ENCODE measurements at regions not wholly inside any gene's neighbourhood (a gene's known extent, or its start where the extent isn't known, plus 50 kb on each side); places are given as distances from the start of the nearest gene placed in this dataset.
"Not testable (repeated sequence)": the region's sequence is repeated elsewhere in the genome, so short reads cannot be mapped to it uniquely, and the experiment has no call there.

DNA sequence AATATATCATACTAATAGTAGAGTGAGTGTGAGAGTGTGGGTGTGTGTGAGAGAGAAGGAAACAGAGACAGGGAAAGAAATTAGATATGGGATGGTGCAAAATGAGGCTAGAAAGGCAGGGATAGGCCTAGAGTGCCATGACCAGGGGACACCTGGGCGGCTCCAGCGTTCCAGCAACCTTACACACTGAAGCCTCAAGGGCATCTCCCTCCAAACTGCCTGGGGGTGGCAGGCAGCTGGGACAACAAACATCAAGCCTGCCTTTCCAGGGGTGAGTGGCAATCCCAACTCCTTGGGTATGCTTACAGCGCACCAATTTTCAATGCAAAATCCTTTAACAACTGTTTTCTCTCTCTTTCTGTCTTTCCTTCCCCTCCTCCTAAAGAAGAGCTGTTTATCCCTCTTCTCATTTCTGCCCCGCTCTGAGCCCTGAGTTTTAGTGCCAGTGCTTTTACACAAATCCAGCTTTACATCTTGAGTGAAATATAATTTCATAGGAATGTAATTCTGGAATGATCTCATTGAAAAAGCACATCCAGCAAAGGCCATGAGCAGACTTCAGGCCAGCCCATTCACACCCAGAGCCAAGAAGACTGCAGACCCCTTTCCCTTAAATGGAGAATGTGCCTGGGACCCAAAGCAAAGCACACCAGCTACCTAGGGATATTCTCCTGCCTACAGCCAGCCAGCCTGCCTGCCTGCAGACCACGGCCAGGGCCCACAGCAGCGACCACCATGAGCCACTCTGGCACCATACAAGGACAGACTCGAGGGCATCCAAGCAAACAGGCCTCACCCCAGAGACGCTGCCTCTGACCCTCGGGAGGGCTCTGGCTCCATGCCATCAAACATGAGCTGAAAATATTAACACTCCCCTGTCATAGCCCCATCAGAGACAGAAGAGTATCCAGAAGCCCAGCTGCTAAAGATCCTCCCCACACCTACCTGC lies 90.3 kb downstream of the RPL27A start:
- no peak for DNase-seq (ENCODE audit: low spot score)
- H3K27ac ChIP-seq, result peak overlapping the region in 1 of 2 donors; percentile 52
- H3K4me3 ChIP-seq, result no peak overlapping the region
- TF ChIP-seq, protein P1, sequence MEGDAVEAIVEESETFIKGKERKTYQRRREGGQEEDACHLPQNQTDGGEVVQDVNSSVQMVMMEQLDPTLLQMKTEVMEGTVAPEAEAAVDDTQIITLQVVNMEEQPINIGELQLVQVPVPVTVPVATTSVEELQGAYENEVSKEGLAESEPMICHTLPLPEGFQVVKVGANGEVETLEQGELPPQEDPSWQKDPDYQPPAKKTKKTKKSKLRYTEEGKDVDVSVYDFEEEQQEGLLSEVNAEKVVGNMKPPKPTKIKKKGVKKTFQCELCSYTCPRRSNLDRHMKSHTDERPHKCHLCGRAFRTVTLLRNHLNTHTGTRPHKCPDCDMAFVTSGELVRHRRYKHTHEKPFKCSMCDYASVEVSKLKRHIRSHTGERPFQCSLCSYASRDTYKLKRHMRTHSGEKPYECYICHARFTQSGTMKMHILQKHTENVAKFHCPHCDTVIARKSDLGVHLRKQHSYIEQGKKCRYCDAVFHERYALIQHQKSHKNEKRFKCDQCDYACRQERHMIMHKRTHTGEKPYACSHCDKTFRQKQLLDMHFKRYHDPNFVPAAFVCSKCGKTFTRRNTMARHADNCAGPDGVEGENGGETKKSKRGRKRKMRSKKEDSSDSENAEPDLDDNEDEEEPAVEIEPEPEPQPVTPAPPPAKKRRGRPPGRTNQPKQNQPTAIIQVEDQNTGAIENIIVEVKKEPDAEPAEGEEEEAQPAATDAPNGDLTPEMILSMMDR (IDR thresholded peaks at IDR 0.05), result no peak

DNA sequence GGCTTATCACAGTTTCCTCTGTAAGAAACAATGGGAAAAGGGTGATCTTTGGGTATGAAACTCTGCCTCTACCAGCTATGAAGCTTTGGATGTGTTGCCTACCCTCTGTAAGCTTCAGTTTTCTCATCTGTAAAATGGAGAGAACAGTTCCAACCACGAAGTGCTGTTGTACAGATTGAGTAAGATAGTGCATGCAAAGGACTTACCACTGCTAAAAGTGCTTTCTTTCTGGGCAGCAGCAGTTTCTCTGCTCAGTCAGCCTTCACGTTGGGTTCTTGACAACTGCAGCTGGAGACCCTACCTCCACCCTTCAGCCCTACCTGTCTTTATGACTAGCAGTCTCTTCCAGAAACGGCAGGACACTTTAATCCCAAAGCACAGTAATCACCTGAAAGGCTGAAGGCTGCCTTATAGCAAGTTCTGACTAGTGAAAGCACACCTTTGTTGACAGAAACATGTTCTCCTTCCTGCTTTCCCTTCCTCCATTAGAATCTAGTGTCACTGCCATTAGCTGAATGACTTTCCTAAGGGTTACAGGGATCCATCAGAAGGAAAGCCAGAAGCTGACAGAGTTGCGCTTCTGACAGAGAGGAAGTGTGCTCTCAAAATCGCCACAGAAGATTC lies 91.4 kb downstream of the RPL27A start:
- Histone ChIP-seq H3K27ac (peak overlapping the region in 1 of 2 donors; percentile 42), H3K4me3 (no peak overlapping the region)
- no peak for DNase-seq (ENCODE audit: low spot score)
- TF ChIP-seq, protein P1 (IDR thresholded peaks at IDR 0.05), result no peak

DNA sequence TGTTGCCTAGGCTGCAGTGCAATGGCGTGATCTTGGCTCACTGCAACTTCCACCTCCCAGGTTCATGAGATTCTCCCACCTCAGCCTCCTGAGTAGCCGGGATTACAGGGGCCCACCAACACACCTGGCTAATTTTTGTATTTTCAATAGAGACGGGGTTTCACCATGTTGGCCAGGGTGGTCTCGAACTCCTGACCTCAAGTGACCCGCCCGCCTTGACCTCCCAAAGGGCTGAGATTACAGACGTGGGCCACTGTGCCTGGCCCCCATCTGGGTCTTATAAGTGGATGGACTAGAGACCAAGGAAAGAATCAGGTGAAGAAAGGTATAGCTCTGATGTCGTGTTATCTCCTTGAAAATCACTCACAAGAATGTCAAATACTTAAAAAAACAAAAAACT lies 92.3 kb downstream of the RPL27A start:
- not testable (repeated sequence) for H3K27ac ChIP-seq; H3K4me3 ChIP-seq; DNase-seq (ENCODE audit: low spot score)

DNA sequence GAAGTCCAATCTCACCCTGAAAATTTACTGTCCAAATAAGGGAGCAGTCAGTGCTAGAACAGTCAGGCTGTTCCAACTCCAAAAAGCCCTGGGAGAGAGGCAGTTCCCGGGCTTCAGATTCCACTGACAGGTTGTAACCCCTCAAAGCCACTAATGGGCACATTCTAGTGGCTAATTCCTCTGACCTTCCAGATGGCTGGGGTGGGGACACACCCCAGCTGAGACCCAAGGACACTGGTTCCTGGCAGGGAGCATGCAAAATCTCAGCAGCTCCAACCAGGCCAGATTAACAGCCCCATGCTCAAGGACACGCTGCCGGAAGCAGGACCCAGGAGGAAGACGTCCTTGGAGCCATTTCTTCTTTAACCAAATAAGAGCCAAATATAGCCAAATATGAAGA lies 92.7 kb downstream of the RPL27A start:
- no peak for DNase-seq (ENCODE audit: low spot score)

DNA sequence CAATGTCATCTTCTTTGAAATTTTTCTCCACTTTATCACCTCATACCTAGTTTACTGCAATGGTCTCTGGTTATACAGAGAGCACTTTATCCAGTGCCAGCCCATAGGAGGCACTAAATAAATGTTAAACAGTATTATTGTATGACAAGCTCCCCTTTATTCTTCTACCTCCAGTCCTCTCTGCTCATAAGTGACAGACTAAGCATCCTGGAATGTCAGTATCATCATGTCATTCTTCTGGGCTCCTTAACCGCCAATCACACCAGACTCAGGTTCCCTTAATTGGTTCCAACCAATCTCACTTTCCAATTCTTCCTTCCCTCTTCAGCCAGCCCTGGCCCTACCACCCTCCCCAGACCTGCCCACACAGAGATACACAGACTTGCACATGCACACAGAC lies 93.1 kb downstream of the RPL27A start:
- no peak for DNase-seq (ENCODE audit: low spot score)
- H3K27ac ChIP-seq, result peak overlapping the region in 1 of 2 donors; percentile 47
- TF ChIP-seq, protein P1 (IDR thresholded peaks at IDR 0.05), result no peak
- H3K4me3 ChIP-seq, result no peak overlapping the region

More for the DNA sequence above, 92.7 kb downstream of the RPL27A start:
- Histone ChIP-seq H3K27ac (peak overlapping the region in 1 of 2 donors; percentile 47), H3K4me3 (no peak overlapping the region)
- TF ChIP-seq, protein P1 (IDR thresholded peaks at IDR 0.05), result no peak

DNA sequence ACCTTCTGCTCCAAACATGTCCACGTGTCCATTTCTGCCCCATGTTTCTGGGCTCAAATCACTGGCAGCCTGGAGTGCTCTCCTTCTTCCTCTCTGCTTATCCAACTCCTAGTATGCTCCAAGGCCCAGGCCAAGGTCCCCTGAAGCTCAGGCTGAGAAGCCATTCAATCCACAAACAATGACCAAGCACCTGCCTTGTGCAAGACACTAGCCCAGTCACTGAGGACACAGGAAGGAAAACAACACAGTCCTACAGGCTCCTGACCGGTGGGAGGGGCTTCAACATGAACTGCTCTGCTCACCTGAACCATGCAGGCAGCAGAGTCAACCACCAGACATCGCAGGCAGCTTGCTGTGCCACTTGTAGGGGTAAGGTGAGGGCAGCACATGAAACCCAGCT lies 93.6 kb downstream of the RPL27A start:
- no peak overlapping the region for H3K4me3 ChIP-seq
- TF ChIP-seq, protein P1 (IDR thresholded peaks at IDR 0.05), result no peak
- H3K27ac ChIP-seq, result peak overlapping the region in 1 of 2 donors; percentile 47
- DNase-seq (ENCODE audit: low spot score), result no peak

DNA sequence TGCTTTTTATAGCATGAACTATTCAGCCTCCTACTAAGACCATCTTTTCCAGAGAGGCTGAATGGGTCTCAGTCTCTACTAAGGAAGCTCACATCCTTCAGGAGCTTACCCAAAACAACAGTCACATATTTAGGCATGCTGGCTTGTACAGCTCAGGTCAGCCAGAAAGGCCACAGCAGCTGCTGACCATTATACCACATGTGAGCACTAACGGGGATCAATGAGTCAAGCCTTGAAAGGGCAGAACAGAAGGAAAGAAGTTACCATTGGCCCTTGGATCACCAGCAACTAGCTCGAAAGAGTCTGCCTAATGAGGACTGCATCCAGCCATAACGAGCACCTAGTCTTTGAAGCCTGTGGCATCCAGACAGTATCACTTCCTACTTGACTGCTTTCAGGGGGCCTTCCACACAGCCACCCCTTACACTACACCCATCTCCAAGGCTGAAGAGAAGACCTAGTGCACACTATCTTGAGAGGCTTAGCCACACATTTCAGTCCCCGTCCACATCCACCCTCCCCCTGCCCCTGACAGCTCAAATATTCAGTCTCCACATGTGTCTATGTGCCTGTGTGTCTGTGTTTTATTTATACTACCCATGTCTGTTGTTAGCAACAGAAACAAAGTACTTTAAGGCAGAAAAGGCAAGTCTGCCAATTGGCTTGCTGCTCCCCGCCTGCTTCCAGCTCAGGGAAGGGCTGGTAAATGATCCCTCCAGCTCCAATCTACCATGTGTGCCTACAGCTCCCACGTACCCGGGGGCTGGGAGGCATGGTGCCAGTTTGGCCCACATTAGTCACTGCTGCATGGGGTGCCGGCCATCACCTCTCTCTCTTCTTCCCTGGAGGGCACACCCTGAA lies 95.5 kb downstream of the RPL27A start:
- H3K4me3 ChIP-seq, result peak overlapping the region; percentile 19
- TF ChIP-seq, protein P1 (IDR thresholded peaks at IDR 0.05), result no peak
- H3K27ac ChIP-seq, result peak overlapping the region in 1 of 2 donors; percentile 22
- no peak for DNase-seq (ENCODE audit: low spot score)
